ENCODE measurements at regions not wholly inside any gene's neighbourhood (a gene's known extent, or its start where the extent isn't known, plus 50 kb on each side); places are given as distances from the start of the nearest gene placed in this dataset.

DNA sequence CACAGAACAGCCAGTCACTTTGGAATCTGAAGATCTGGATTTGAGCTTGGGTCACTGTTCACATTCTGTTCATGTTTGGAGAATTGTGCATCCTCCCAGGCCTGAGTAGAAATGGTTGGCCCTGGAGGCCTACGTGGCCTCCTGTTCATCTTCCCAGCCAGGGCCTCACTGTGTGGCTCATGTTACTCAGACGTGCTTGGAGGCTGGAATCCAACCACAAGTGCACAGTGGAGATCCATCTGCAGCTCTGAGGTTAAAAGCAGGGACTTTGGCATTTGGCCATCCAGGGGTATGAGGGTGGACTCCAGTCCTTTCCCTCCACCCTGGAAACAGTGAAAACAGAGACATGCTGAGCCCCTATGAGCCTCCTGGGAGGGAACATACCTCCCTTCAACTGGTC lies 709.0 kb upstream of the IGFBP3 start:
- TF ChIP-seq POLR2A (IDR thresholded peaks at IDR 0.05) (no peak), CTCF (IDR thresholded peaks at IDR 0.05) (no peak)
